HG02678 (cell line): ENCODE measurements at regions not wholly inside any gene's neighbourhood (a gene's known extent, or its start where the extent isn't known, plus 50 kb on each side); places are given as distances from the start of the nearest gene placed in this dataset.
"Not testable (repeated sequence)": the region's sequence is repeated elsewhere in the genome, so short reads cannot be mapped to it uniquely, and the experiment has no call there.

Source experiments
- ATAC-seq: cut with Tn5 transposase; IDR thresholded peaks from one replicate; pipeline ENCODE4 v1.9.1; 2021; ENCODE audit warnings: mild to moderate bottlenecking, moderate library complexity; ENCODE audit not compliant: unreplicated experiment

DNA sequence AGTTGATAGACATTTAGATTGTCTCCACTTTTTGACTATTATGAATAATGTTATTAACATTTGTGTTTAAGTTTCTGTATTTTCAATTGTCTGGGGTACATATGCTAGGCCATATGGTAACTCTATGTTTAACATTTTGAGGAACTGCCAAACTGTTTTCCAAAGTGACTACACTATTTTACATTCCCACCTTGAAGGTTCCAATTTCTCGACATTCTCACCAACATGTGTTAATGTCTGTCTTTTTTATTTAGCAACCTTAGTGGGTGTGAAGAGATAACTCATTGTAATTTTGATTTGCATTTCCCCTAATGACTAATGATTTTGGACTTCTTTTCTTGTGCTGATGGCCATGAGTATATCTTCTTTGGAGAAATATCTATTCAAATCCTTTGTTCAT lies 832.4 kb downstream of the DNAJB9 start:
- ATAC-seq = no peak

GRCh38 chr7:109407756-109408155 lies 838.1 kb downstream of the DNAJB9 start:
- no peak for ATAC-seq

- no peak for ATAC-seq
Observed at GRCh38 chr7:109437957-109438356, 868.3 kb downstream of the DNAJB9 start.

GRCh38 chr7:109449760-109450159 lies 880.1 kb downstream of the DNAJB9 start:
- no peak for ATAC-seq

DNA sequence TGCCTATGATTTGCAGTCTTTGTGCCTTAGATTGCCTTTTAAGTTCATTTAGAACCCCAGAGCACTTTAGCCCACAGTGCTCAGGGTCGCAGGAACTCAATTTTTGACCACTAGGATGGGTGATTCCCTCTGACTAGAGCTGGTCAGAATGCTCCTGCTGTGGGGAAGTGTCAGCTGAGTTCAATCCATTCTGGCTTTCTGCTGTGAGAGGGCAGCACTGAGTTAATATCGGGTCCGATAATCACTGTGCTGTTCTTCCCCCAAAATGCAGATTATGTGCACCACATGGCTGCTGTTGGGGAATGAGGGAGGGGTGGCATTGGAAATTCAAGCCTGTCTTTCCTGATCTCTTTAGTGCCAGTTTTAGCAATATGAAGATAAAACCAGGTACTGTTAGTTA lies 886.4 kb downstream of the DNAJB9 start:
- ATAC-seq = no peak

GRCh38 chr7:109460296-109460695 lies 890.6 kb downstream of the DNAJB9 start:
- no peak for ATAC-seq

DNA sequence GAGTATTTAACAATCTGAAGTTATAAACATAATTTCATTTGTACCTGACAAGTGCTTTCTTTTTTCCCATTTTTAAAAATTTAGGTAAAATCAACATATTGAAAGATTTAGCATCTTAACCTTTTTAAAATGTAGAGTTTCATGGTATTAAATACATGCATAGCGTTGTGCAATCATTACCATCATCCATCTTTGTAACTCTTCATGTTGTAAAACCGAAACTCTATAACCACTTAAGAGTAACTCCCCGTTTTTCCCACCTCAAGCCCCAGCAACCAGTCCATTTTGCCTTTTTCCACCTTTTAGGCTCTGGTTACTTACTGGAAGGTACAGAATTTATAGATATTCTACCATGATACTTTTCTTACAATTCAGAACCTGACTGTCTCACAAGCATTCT lies 892.5 kb downstream of the DNAJB9 start:
- ATAC-seq = no peak

DNA sequence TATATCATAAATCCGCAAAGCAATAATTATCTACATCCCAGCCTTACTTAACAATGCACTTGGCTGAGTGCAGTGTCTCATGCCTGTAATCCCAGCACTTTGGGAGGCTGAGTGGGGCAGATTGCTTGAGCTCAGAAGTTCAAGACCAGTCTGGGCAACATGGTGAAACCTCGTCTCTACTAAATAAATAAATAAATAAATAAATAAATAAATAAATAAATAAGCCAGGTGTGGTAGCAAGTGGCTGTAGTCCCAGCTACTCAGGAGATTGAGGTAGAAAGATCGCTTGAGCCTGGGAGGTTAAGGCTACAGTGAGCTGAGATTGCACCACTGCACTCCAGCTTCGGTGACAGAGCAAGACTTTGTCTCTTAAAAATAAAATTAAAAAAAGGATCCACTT lies 898.1 kb downstream of the DNAJB9 start:
- not testable (repeated sequence) for ATAC-seq

DNA sequence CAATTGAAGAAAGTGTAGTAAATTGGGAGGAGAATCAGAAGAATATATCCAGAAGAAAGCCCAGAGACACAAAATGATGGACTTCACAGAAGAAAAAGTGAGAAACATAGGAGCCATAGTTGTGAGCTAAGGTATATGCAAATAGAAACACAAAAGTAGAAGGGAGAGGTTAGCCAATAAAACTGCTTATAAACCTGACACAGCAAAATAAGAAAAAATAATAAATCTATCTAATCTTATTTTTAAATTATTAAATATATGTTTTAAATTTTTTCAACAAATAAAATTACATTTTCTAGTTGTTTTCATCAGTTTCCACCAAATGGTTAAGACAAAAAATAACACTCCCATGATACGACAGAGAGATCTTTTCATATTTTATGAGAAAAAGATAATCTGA lies 903.5 kb downstream of the DNAJB9 start:
- no peak for ATAC-seq

DNA sequence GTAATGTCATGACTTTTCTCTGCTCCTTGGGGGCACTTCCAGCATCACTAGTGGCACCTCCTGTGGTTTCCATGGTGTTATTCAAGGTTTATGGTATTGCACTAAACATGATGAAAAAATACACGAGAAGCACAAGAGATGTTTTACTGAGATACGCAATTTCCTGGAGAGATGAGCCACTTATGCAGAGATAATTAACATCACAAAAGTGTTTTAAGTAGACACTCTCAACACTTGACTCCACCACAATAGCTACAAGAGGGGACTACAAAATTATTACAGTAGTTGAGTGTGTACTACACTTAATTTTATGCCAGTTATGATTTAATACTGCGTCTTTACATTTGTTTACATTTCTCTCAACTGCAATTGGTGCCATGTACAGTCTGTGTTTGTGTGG lies 906.7 kb downstream of the DNAJB9 start:
- ATAC-seq = no peak

GRCh38 chr7:109479388-109479787 lies 909.7 kb downstream of the DNAJB9 start:
- ATAC-seq = no peak

- ATAC-seq = not testable (repeated sequence)
Observed at GRCh38 chr7:109490607-109491006, 920.9 kb downstream of the DNAJB9 start.

GRCh38 chr7:109497053-109497452 lies 927.4 kb downstream of the DNAJB9 start:
- no peak for ATAC-seq

DNA sequence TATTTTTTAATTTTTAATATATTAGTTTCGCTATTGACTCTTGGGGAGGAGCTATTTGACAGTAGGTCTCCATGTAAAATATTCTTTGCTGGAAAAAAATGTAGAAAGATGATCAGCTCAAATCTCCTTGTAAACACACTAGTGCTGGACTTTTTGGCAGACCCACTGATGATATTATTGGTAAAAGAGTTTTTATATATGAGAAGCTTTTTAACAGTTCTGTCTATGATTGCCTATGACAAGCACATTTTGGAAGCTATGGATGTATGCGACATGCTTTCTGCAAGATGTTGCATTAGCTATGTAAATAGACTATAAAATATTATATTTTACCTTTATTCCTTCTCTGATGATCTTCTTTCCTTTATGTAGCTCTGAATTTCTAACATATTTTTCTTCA lies 928.5 kb downstream of the DNAJB9 start:
- no peak for ATAC-seq

DNA sequence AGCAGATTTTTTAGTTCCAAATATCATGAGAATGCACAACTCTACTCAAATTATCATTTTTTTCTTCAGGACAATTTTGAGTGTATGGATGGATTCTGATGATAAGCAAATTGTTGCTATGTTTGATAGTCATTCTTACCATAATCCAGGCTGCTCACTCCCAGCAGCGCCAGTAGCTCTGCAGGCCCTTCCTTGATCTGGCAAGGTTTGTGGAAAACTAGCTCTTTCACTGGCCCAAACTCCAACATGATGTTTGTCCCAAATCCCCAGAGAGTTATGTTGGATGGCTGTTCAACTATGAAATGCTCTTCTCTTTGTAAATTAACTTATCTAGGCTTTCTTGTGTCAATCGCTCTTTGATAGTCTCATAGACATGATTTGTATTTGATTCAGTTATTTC lies 933.7 kb downstream of the DNAJB9 start:
- ATAC-seq = no peak

- ATAC-seq = no peak
Observed at GRCh38 chr7:109522585-109522984, 952.9 kb downstream of the DNAJB9 start.

GRCh38 chr7:109527833-109528232 lies 958.2 kb downstream of the DNAJB9 start:
- ATAC-seq = no peak

DNA sequence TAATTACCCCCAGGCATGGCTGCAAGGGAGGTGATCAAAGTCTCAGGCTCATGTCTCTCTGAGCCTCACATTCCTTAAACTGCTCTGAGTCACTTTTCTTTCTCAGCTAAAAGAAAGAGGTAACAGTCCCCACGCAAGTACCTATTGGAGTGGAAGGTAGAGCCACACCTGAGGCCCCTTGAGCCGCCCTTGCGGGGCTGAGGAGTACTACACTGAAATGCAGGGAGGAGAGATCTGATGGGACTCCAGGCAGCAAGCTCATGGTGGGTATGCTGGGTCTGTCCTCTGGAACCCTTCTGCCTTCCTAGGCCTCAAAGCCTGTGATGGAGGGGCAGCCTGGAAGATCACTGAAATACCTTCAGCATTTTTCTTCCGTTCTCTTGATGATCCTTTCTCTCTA lies 960.0 kb downstream of the DNAJB9 start:
- ATAC-seq = no peak

- ATAC-seq = no peak
Observed at GRCh38 chr7:109532262-109532992, 962.8 kb downstream of the DNAJB9 start.

- no peak for ATAC-seq
Observed at GRCh38 chr7:109545686-109546085, 976.0 kb downstream of the DNAJB9 start.

DNA sequence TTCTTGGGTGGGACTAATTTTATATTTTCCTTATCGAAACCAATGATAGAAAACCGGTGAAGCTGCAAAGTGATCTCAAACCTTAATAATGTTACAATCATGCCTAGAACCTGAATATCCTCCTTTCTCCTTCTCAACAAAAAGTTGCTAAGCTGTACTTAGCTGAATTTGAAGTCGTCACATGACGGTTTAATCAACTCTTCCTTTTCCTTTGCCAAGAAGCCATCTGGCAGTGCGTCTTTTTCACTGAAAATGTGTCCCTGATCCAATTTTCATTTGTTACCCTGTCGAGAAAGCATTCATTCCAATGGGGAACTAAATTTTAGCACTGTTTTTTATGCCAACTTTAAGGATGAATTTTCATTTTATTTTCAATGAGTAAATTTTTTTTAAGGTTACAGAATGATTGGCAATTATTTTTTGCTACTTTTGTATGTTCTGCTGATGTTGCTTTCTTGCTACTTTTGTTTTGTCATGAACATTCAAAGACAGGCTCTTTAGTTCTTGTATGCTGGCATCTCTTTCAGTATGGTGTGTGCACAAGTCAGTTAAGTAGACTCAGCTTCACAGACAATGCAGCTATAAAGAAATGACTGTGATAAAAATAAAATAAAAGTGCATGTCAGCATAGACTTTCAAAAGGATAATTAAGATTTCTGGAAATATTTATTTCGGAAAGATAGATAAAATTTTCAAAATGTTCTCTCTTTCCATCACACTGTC lies 980.0 kb downstream of the DNAJB9 start:
- no peak for ATAC-seq

- ATAC-seq = no peak
Observed at GRCh38 chr7:109552017-109552416, 982.3 kb downstream of the DNAJB9 start.

- no peak for ATAC-seq
Observed at GRCh38 chr7:109577265-109577664, 1007.6 kb downstream of the DNAJB9 start.
